Loucy (cell line): ENCODE measurements at regions not wholly inside any gene's neighbourhood (a gene's known extent, or its start where the extent isn't known, plus 50 kb on each side); places are given as distances from the start of the nearest gene placed in this dataset.

Source experiments
- EZH2phosphoT487 ChIP-seq: fragments of 200-600 bp; IDR thresholded peaks from 2 replicates; pipeline ENCODE4 v1.6.1; 2018; ENCODE audit warnings: antibody characterized with exemption, mild to moderate bottlenecking, moderate library complexity, borderline replicate concordance
- TF ChIP-seq, protein P1 (sequence below): fragments of 200-600 bp; sonication (generic); conservative IDR thresholded peaks from 2 replicates; pipeline ENCODE4 v1.5.1; 2014; ENCODE audit warnings: mild to moderate bottlenecking, antibody characterized with exemption, low read length

DNA sequence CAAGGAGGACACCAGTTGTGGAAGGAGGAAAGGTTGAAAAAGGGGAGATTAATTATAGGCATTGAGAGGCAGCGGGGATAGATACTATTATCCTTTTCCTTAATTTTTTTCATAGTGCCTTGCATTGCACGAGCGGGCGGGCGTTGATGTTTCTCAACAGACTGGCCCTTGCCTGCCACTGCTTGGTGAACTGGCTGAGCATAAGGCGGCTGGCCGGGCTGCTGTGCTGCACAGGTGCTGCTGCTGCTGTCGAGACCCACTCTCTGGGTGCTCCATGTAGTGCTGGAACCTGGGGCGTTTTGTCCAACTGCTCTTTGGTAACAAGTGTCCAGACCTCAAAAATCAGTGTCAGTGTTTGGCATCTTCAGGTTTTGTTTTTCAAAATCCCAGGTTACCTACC, 83.3 kb upstream of the PAQR3 start:
- TF ChIP-seq, protein P1, sequence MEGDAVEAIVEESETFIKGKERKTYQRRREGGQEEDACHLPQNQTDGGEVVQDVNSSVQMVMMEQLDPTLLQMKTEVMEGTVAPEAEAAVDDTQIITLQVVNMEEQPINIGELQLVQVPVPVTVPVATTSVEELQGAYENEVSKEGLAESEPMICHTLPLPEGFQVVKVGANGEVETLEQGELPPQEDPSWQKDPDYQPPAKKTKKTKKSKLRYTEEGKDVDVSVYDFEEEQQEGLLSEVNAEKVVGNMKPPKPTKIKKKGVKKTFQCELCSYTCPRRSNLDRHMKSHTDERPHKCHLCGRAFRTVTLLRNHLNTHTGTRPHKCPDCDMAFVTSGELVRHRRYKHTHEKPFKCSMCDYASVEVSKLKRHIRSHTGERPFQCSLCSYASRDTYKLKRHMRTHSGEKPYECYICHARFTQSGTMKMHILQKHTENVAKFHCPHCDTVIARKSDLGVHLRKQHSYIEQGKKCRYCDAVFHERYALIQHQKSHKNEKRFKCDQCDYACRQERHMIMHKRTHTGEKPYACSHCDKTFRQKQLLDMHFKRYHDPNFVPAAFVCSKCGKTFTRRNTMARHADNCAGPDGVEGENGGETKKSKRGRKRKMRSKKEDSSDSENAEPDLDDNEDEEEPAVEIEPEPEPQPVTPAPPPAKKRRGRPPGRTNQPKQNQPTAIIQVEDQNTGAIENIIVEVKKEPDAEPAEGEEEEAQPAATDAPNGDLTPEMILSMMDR: no peak
- no peak for TF ChIP-seq EZH2phosphoT487
